WTC11 (cell line): ENCODE measurements at regions not wholly inside any gene's neighbourhood (a gene's known extent, or its start where the extent isn't known, plus 50 kb on each side); places are given as distances from the start of the nearest gene placed in this dataset.

Experiments used
- ATAC-seq: fragments of 200-7000 bp; cut with Tn5 transposase; 2 replicates; pipeline ENCODE4 v1.10.0; 2021; ENCODE audit warnings: mild to moderate bottlenecking, moderate library complexity
- CTCF ChIA-PET: fragments of 300-600 bp; sonication (Branson Sonifier 250); formaldehyde crosslinking; loops from one replicate; lab custom pipeline; 2021; ENCODE audit warnings: antibody characterized with exemption; lab: Charles Lee
- POLR2A ChIA-PET: fragments of 350-600 bp; sonication (Branson Sonifier 250); formaldehyde crosslinking; loops from one replicate; lab custom pipeline; 2021; ENCODE audit warnings: antibody characterized with exemption; lab: Charles Lee
- DNase-seq: peaks from one replicate; pipeline ENCODE4 v3.0.0; 2021; ENCODE audit warnings: low spot score
- H3K27ac Mint-ChIP-seq: 2 replicates; pipeline ENCODE4 v1.8.0; 2021; ENCODE audit warnings: mixed read lengths
- H3K27me3 Mint-ChIP-seq: 2 replicates; pipeline ENCODE4 v1.8.0; 2021; ENCODE audit warnings: low read depth, mild to moderate bottlenecking, moderate library complexity, mixed read lengths
- H3K36me3 Mint-ChIP-seq: 2 replicates; pipeline ENCODE4 v1.8.0; 2021; ENCODE audit warnings: mixed read lengths
- H3K4me1 Mint-ChIP-seq: 2 replicates; pipeline ENCODE4 v1.8.0; 2022; ENCODE audit warnings: mixed read lengths
- H3K4me3 Mint-ChIP-seq: 2 replicates; pipeline ENCODE4 v1.8.0; 2021; ENCODE audit warnings: mild to moderate bottlenecking, moderate library complexity, mixed read lengths
- H3K9me3 Mint-ChIP-seq: 2 replicates; pipeline ENCODE4 v1.8.0; 2021; ENCODE audit warnings: mixed read lengths
- ARID4B ChIP-seq: sonication (generic); formaldehyde crosslinking; IDR thresholded peaks from 2 replicates; pipeline ENCODE4 v1.8.0; 2023; ENCODE audit warnings: missing genetic modification reagents, mild to moderate bottlenecking, borderline replicate concordance
- CBFB ChIP-seq: sonication (generic); formaldehyde crosslinking; IDR thresholded peaks from 2 replicates; pipeline ENCODE4 v1.8.1; 2022; ENCODE audit warnings: mild to moderate bottlenecking, low read depth, missing genetic modification reagents
- ELF4 ChIP-seq: sonication (generic); formaldehyde crosslinking; IDR thresholded peaks from 2 replicates; pipeline ENCODE4 v1.8.1; 2022; ENCODE audit warnings: low read depth, mild to moderate bottlenecking, moderate library complexity, missing genetic modification reagents
- ESRRA ChIP-seq: sonication (generic); formaldehyde crosslinking; IDR thresholded peaks from 2 replicates; pipeline ENCODE4 v1.8.1; 2022; ENCODE audit warnings: mild to moderate bottlenecking, missing genetic modification reagents, borderline replicate concordance
- FOXJ3 ChIP-seq: sonication (generic); formaldehyde crosslinking; IDR thresholded peaks from 2 replicates; pipeline ENCODE4 v1.9.0; 2021; ENCODE audit warnings: missing genetic modification reagents, mild to moderate bottlenecking, borderline replicate concordance
- GTF2I ChIP-seq: fragments of 250-450 bp; sonication (Bioruptor Pico); conservative IDR thresholded peaks from 2 replicates; pipeline ENCODE4 v1.4.0; 2021; ENCODE audit warnings: mild to moderate bottlenecking
- HMGA2 ChIP-seq: fragments of 250-450 bp; sonication (Bioruptor Pico); IDR thresholded peaks from 2 replicates; pipeline ENCODE4 v1.4.0; 2021; ENCODE audit warnings: mild to moderate bottlenecking, moderate library complexity
- KAT7 ChIP-seq: sonication (generic); formaldehyde crosslinking; IDR thresholded peaks from 2 replicates; pipeline ENCODE4 v1.8.1; 2023; ENCODE audit warnings: missing genetic modification reagents, mild to moderate bottlenecking, borderline replicate concordance
- PRRX2 ChIP-seq: fragments of 250-450 bp; sonication (Bioruptor Pico); IDR thresholded peaks from 2 replicates; pipeline ENCODE4 v1.8.0; 2021; ENCODE audit warnings: mild to moderate bottlenecking
- RELA ChIP-seq: sonication (generic); formaldehyde crosslinking; IDR thresholded peaks from 2 replicates; pipeline ENCODE4 v1.8.1; 2022; ENCODE audit warnings: missing genetic modification reagents, mild to moderate bottlenecking, borderline replicate concordance
- ZBTB21 ChIP-seq: sonication (generic); formaldehyde crosslinking; IDR thresholded peaks from 2 replicates; pipeline ENCODE4 v1.8.1; 2023; ENCODE audit warnings: mild to moderate bottlenecking, missing genetic modification reagents, borderline replicate concordance
- ZNF219 ChIP-seq: sonication (generic); formaldehyde crosslinking; IDR thresholded peaks from 2 replicates; pipeline ENCODE4 v1.8.0; 2023; ENCODE audit warnings: missing genetic modification reagents, mild to moderate bottlenecking, borderline replicate concordance
- ZNF263 ChIP-seq: sonication (generic); formaldehyde crosslinking; IDR thresholded peaks from 2 replicates; pipeline ENCODE4 v1.8.1; 2022; ENCODE audit warnings: low read depth, mild to moderate bottlenecking, moderate library complexity, missing genetic modification reagents
- ZNF317 ChIP-seq: sonication (generic); formaldehyde crosslinking; IDR thresholded peaks from 2 replicates; pipeline ENCODE4 v1.8.1; 2023; ENCODE audit warnings: low read depth, mild to moderate bottlenecking, moderate library complexity, missing genetic modification reagents, borderline replicate concordance
- ZNF396 ChIP-seq: fragments of 250-450 bp; sonication (Bioruptor Pico); IDR thresholded peaks from 2 replicates; pipeline ENCODE4 v1.8.0; 2021; ENCODE audit warnings: mild to moderate bottlenecking, moderate library complexity, borderline replicate concordance
- ZNF532 ChIP-seq: fragments of 250-450 bp; sonication (Bioruptor Pico); IDR thresholded peaks from 2 replicates; pipeline ENCODE4 v1.9.0; 2021; ENCODE audit warnings: mild to moderate bottlenecking, borderline replicate concordance
- TF ChIP-seq, protein P1 (sequence below): sonication (generic); formaldehyde crosslinking; IDR thresholded peaks from 2 replicates; pipeline ENCODE4 v1.8.1; 2023; ENCODE audit warnings: mild to moderate bottlenecking, missing genetic modification reagents
- TF ChIP-seq, protein P2 (sequence below): fragments of 250-450 bp; sonication (Bioruptor Pico); conservative IDR thresholded peaks from 2 replicates; pipeline ENCODE4 v1.9.0; 2021; ENCODE audit warnings: mild to moderate bottlenecking
- TF ChIP-seq, protein P3 (sequence below): fragments of 250-450 bp; sonication (Bioruptor Pico); IDR thresholded peaks from 2 replicates; pipeline ENCODE4 v2.1.2; 2022; ENCODE audit warnings: mild to moderate bottlenecking, moderate library complexity

DNA sequence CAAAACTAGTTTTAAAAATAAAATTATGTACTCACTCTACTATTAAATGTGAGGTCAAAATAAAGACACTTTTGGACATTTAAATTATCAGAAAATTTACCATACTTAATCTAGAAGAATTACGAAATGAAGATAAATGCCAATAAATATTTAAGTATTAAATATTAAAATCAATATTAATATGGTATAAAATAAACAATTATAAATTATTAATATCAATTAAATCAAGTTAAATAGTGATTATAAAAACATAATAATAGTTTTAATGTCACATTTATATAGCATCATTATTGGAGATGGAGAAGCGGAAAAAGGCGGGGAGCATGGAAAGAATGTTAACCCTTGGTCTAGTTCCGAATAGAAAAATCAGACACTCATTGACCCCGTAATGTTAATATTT, 224.3 kb upstream of the MDGA2 start:
- H3K36me3 Mint-ChIP-seq = peaks cover 5% of the 10 kb centered on the region
- ChIA-PET POLR2A (no interaction called here), CTCF (no interaction called here)
- H3K9me3 Mint-ChIP-seq = peaks cover 15% of the 10 kb centered on the region
- no peak for ATAC-seq
- no peaks in the 10 kb centered on the region for H3K4me1 Mint-ChIP-seq
- H3K4me3 Mint-ChIP-seq = no peak overlapping the region
- no peaks in the 10 kb centered on the region for H3K27me3 Mint-ChIP-seq
- no peak for DNase-seq
- TF ChIP-seq, protein P1, sequence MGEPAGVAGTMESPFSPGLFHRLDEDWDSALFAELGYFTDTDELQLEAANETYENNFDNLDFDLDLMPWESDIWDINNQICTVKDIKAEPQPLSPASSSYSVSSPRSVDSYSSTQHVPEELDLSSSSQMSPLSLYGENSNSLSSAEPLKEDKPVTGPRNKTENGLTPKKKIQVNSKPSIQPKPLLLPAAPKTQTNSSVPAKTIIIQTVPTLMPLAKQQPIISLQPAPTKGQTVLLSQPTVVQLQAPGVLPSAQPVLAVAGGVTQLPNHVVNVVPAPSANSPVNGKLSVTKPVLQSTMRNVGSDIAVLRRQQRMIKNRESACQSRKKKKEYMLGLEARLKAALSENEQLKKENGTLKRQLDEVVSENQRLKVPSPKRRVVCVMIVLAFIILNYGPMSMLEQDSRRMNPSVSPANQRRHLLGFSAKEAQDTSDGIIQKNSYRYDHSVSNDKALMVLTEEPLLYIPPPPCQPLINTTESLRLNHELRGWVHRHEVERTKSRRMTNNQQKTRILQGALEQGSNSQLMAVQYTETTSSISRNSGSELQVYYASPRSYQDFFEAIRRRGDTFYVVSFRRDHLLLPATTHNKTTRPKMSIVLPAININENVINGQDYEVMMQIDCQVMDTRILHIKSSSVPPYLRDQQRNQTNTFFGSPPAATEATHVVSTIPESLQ = no peak
- peak; percentile 98 for TF ChIP-seq HMGA2
- TF ChIP-seq, all 79 proteins: peak for 1
- no peak overlapping the region for H3K27ac Mint-ChIP-seq

GRCh38 chr14:47874350-47874749, 198.9 kb upstream of the MDGA2 start:
- peaks cover 6% of the 10 kb centered on the region; the same call in 1 of the 2 replicates for H3K36me3 Mint-ChIP-seq
- ChIA-PET CTCF (no interaction called here), POLR2A (no interaction called here)
- no peak for DNase-seq
- ATAC-seq = no peak
- H3K4me3 Mint-ChIP-seq = no peak overlapping the region
- H3K27me3 Mint-ChIP-seq = no peaks in the 10 kb centered on the region; the same call in 1 of the 2 replicates
- TF ChIP-seq, protein P2, sequence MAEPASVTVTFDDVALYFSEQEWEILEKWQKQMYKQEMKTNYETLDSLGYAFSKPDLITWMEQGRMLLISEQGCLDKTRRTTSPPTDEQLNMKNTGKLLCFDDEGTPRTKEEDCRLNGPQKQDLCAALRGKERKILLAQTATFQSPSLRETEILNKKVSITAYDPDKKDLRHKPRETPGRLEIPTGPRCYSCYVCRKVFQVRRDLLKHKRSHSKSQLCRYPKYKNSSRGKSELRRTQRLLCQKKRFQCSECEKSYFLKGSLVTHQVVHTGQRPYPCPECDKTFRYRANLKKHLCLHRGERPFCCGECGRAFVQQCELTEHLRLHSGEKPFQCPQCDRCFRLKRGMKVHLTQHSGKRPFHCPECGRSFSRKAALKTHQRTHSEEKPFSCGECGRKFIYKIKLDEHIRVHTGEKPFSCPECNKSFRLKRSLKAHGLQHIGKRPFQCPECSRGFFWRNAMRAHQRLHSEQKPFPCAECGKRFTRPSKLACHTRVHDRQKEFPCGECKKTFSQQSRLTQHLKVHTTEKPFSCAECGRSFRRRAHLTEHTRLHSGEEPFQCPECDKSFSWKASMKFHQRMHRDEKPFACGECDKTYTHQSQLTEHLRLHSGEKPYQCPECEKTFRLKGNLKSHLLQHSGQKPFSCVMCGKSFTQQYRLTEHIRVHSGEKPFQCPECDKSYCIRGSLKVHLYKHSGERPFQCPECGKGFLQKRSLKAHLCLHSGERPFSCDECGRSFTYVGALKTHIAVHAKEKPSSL (CRISPR knock-in tag) = no peak
- TF ChIP-seq FOXJ3 (no peak), ZNF532 (no peak), ESRRA (CRISPR knock-in tag) (no peak), ARID4B (CRISPR knock-in tag) (no peak), ZBTB21 (no peak), ZNF263 (CRISPR knock-in tag) (no peak)
- H3K27ac Mint-ChIP-seq = no peak overlapping the region
- H3K9me3 Mint-ChIP-seq = peaks cover 32% of the 10 kb centered on the region
- no peaks in the 10 kb centered on the region for H3K4me1 Mint-ChIP-seq

- POLR2A ChIA-PET = no interaction called here
- no peaks in the 10 kb centered on the region for H3K4me1 Mint-ChIP-seq
- H3K36me3 Mint-ChIP-seq = peaks cover 3% of the 10 kb centered on the region; the same call in 1 of the 2 replicates
- TF ChIP-seq KAT7 (CRISPR knock-in tag) (no peak), CBFB (CRISPR knock-in tag) (no peak), RELA (CRISPR knock-in tag) (no peak), PRRX2 (no peak), ZNF396 (CRISPR knock-in tag) (no peak), ZNF219 (CRISPR knock-in tag) (no peak), ZNF317 (CRISPR knock-in tag) (no peak), GTF2I (CRISPR knock-in tag) (no peak), ELF4 (CRISPR knock-in tag) (no peak)
- TF ChIP-seq, protein P3, sequence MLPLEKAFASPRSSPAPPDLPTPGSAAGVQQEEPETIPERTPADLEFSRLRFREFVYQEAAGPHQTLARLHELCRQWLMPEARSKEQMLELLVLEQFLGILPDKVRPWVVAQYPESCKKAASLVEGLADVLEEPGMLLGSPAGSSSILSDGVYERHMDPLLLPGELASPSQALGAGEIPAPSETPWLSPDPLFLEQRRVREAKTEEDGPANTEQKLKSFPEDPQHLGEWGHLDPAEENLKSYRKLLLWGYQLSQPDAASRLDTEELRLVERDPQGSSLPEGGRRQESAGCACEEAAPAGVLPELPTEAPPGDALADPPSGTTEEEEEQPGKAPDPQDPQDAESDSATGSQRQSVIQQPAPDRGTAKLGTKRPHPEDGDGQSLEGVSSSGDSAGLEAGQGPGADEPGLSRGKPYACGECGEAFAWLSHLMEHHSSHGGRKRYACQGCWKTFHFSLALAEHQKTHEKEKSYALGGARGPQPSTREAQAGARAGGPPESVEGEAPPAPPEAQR (CRISPR knock-in tag) = no peak
These were observed 197.2 kb upstream of the MDGA2 start for GRCh38 chr14:47872588-47872987.

More at GRCh38 chr14:47872588-47872987, 197.2 kb upstream of the MDGA2 start:
- CTCF ChIA-PET = no interaction called here
- peaks cover 28% of the 10 kb centered on the region for H3K9me3 Mint-ChIP-seq
- DNase-seq = no peak
- no peak overlapping the region for H3K27ac Mint-ChIP-seq
- H3K27me3 Mint-ChIP-seq = no peaks in the 10 kb centered on the region
- no peak for ATAC-seq
- H3K4me3 Mint-ChIP-seq = no peak overlapping the region
